Fibroblast of skin of left quadriceps (primary cell): ENCODE measurements at regions not wholly inside any gene's neighbourhood (a gene's known extent, or its start where the extent isn't known, plus 50 kb on each side); places are given as distances from the start of the nearest gene placed in this dataset.

Experiments used
- DNase-seq, 2 experiments: peaks; one replicate each; pipeline ENCODE4 v3.0.0-alpha.2; 2013; ENCODE audit warnings: low read depth in 2 of 2

GRCh38 chr2:21620771-21621170, 497.0 kb downstream of the TDRD15 start:
- DNase-seq, result no peak

- DNase-seq, result no peak
Observed at GRCh38 chr2:21627938-21628337, 504.2 kb downstream of the TDRD15 start.

GRCh38 chr2:21633015-21633414, 509.2 kb downstream of the TDRD15 start:
- no peak for DNase-seq

- no peak for DNase-seq
Observed at GRCh38 chr2:21633466-21633865, 509.7 kb downstream of the TDRD15 start.

- DNase-seq, result no peak
Observed at GRCh38 chr2:21633911-21634310, 510.1 kb downstream of the TDRD15 start.

- no peak for DNase-seq
Observed at GRCh38 chr2:21640046-21640445, 516.3 kb downstream of the TDRD15 start.

GRCh38 chr2:21642647-21643046, 518.9 kb downstream of the TDRD15 start:
- DNase-seq, result no peak

GRCh38 chr2:21643180-21643579, 519.4 kb downstream of the TDRD15 start:
- no peak for DNase-seq

- no peak for DNase-seq
Observed at GRCh38 chr2:21644266-21644665, 520.5 kb downstream of the TDRD15 start.

- no peak for DNase-seq
Observed at GRCh38 chr2:21646345-21646744, 522.6 kb downstream of the TDRD15 start.

GRCh38 chr2:21650569-21650968, 526.8 kb downstream of the TDRD15 start:
- DNase-seq, result peak; percentile 22 to 24

- no peak for DNase-seq
Observed at GRCh38 chr2:21655136-21655535, 531.4 kb downstream of the TDRD15 start.

- DNase-seq, result no peak
Observed at GRCh38 chr2:21656330-21657075, 532.7 kb downstream of the TDRD15 start.

- no peak for DNase-seq
Observed at GRCh38 chr2:21657445-21657844, 533.7 kb downstream of the TDRD15 start.

- no peak for DNase-seq
Observed at GRCh38 chr2:21658269-21658668, 534.5 kb downstream of the TDRD15 start.

GRCh38 chr2:21658907-21659477, 535.2 kb downstream of the TDRD15 start:
- no peak for DNase-seq

- no peak for DNase-seq
Observed at GRCh38 chr2:21664083-21664482, 540.3 kb downstream of the TDRD15 start.

- DNase-seq, result no peak
Observed at GRCh38 chr2:21667638-21668037, 543.9 kb downstream of the TDRD15 start.

- DNase-seq, result no peak
Observed at GRCh38 chr2:21668078-21668710, 544.4 kb downstream of the TDRD15 start.

- no peak for DNase-seq
Observed at GRCh38 chr2:21676041-21676440, 552.3 kb downstream of the TDRD15 start.

- DNase-seq, result no peak
Observed at GRCh38 chr2:21676676-21677075, 552.9 kb downstream of the TDRD15 start.

GRCh38 chr2:21683838-21684237, 560.1 kb downstream of the TDRD15 start:
- DNase-seq, result no peak

- no peak for DNase-seq
Observed at GRCh38 chr2:21687589-21687988, 563.8 kb downstream of the TDRD15 start.
